ENCODE measurements at regions not wholly inside any gene's neighbourhood (a gene's known extent, or its start where the extent isn't known, plus 50 kb on each side); places are given as distances from the start of the nearest gene placed in this dataset.

DNA sequence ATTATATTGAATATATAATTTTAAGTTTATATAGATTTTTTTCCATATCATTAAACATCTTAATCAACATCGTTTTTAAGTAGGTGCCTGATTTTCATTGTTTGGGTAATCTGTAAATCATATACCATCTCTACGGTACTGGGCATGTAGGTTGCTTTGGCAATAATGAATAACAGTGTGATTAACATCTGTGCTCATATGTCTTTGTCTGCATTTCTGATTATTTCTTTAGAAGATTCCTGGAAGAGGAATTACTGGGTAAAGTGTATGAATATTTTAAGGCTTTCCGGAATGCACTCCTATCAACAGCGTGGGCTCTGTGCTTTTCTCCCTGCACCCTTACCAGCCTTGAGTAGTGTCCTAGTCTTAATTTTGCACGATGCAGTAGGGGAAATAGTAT is 119.8 kb upstream of the LIPC start:
- no peaks in the 10 kb centered on the region for H3K36me3 ChIP-seq
- no peak for DNase-seq
- H3K9me3 ChIP-seq = no peaks in the 10 kb centered on the region
- H3K4me1 ChIP-seq = peaks cover 0 to 2% (median 1%) of the 10 kb centered on the region in 4 donors
- no peak overlapping the region for H3K27ac ChIP-seq
- ATAC-seq (ENCODE audit: low FRiP score in 2 of 2) = no peak
- TF ChIP-seq EP300 (IDR thresholded peaks at IDR 0.05) = no peak
- no peak for TF ChIP-seq POLR2AphosphoS5 (IDR thresholded peaks at IDR 0.05)
- no peak for TF ChIP-seq POLR2A (IDR thresholded peaks at IDR 0.05)
- no peak for TF ChIP-seq CTCF (IDR thresholded peaks at IDR 0.05)
- WGBS, 2 donors = 85 to 89% methylated on average over 5 of the region's 5 CpGs
- H3K27me3 ChIP-seq = no peaks in the 10 kb centered on the region
- H3K4me3 ChIP-seq = no peak overlapping the region

- DNase-seq (no peak), ATAC-seq (ENCODE audit: low FRiP score in 2 of 2) (no peak)
- Histone ChIP-seq H3K27me3 (no peaks in the 10 kb centered on the region), H3K4me3 (no peak overlapping the region), H3K9me3 (no peaks in the 10 kb centered on the region), H3K36me3 (no peaks in the 10 kb centered on the region), H3K27ac (no peak overlapping the region), H3K4me1 (peaks cover 0 to 2% (median 0%) of the 10 kb centered on the region in 4 donors)
- TF ChIP-seq CTCF (IDR thresholded peaks at IDR 0.05) (no peak), POLR2A (IDR thresholded peaks at IDR 0.05) (no peak), EP300 (IDR thresholded peaks at IDR 0.05) (no peak), POLR2AphosphoS5 (IDR thresholded peaks at IDR 0.05) (no peak)
- 85 to 88% methylated on average over 5 of the region's 5 CpGs for WGBS, 2 donors
Measured at GRCh38 chr15:58313304-58313703, 118.5 kb upstream of the LIPC start.

DNA sequence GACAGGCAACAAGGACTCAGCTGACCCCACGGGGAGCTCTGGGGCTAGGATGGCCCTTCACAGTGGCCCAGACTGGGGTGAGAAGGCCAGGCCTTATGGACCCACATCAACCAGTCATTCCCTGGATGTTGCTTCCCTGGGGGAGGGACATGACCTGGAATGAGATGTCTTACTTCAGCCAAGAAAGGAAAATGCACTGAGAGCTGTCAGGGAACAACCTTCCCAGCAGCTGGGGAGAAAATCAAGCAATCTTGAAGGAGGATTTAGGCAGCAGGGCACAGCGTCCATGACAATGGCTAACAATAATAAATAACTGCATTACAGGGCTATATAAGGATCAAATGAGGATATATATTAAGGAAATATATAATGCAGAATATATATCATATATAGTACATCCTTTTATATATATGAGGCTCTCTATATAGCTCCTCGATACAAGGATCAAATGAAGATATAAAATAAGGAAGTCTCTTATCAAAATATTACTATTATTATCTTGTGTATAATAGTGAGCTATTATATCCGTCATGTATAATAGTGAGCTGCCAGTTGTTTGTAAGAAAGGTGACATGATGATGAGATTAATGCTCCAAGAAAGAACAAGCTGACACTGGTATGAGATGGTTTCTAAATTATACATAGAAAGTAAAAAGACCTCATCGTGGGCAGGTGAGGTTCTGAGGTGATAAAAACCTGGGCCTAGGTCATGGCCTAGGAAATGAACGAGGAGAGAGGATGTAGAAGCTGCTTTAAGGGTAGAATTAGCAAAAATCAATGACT is 117.8 kb upstream of the LIPC start:
- DNase-seq (no peak), ATAC-seq (ENCODE audit: low FRiP score in 2 of 2) (no peak)
- Histone ChIP-seq H3K4me1 (peaks cover 0 to 2% (median 0%) of the 10 kb centered on the region in 4 donors), H3K4me3 (no peak overlapping the region), H3K36me3 (no peaks in the 10 kb centered on the region), H3K27me3 (no peaks in the 10 kb centered on the region), H3K9me3 (no peaks in the 10 kb centered on the region), H3K27ac (no peak overlapping the region)
- WGBS, 2 donors = 57 to 63% methylated on average over 6 of the region's 6 CpGs
- TF ChIP-seq POLR2AphosphoS5 (IDR thresholded peaks at IDR 0.05) (no peak), POLR2A (IDR thresholded peaks at IDR 0.05) (no peak), CTCF (IDR thresholded peaks at IDR 0.05) (no peak), EP300 (IDR thresholded peaks at IDR 0.05) (no peak)

DNA sequence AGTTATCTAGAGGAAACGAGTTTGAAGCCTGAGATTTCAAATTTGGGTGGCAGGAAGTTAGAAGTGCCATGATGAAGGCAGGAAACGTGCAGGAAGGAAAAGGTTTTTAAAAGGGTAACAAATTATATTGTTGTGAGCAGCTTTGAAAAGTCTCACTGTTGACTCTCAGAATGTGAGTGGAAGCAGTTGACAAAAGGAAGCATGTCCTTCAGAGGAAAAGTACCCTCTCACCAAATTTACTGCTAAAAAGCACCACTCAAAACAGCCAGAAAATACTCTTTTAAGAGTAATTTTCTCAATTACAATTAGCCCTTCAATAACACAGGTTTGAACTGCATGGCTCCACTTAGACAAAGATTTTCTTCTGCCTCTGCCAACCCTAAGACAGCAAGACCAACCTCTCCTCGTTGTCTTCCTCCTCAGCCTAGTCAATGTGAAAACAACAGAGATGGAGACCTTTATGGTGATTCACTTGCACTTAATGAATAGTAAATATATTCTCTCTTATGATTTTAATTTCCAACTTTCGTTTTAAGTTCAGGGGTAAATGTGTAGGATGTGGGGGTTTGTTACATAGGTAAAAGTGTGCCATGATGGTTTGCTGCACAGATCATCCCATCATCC is 117.1 kb upstream of the LIPC start:
- H3K27me3 ChIP-seq = no peaks in the 10 kb centered on the region
- DNase-seq (no peak), ATAC-seq (ENCODE audit: low FRiP score in 2 of 2) (no peak)
- H3K9me3 ChIP-seq = no peaks in the 10 kb centered on the region
- no peaks in the 10 kb centered on the region for H3K36me3 ChIP-seq
- no peak overlapping the region for H3K4me3 ChIP-seq
- TF ChIP-seq POLR2AphosphoS5 (IDR thresholded peaks at IDR 0.05) = no peak
- no peak for TF ChIP-seq CTCF (IDR thresholded peaks at IDR 0.05)
- TF ChIP-seq EP300 (IDR thresholded peaks at IDR 0.05) = no peak
- TF ChIP-seq POLR2A (IDR thresholded peaks at IDR 0.05) = no peak
- peaks cover 0 to 2% (median 0%) of the 10 kb centered on the region in 4 donors for H3K4me1 ChIP-seq
- H3K27ac ChIP-seq = no peak overlapping the region
- WGBS, 2 donors = 18 to 35% methylated on average over 4 of the region's 4 CpGs

Measured in upper lobe of left lung (tissue), 6 donors.